ENCODE measurements at regions not wholly inside any gene's neighbourhood (a gene's known extent, or its start where the extent isn't known, plus 50 kb on each side); places are given as distances from the start of the nearest gene placed in this dataset.

DNA sequence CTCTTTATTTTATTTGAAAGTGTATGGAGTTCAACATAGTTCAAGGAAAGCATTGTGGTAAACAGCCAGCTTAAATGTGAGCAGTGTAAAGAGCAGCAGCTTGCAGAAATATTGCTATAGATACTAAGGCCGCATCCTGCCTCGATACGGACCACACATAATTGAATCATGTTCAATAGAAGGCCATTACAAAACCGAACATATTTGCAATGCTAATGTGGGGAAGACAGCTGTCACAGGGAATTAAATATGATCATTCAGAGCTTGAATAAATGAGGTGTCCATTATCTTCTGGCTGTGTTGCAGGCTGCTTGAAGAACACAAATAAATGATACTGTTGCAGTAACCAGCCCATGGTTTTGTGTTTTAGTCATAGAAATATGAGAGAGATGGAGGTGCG, 173.2 kb downstream of the BRMS1L start:
- TF ChIP-seq POLR2A (IDR thresholded peaks at IDR 0.05): no peak
- TF ChIP-seq, protein P1, sequence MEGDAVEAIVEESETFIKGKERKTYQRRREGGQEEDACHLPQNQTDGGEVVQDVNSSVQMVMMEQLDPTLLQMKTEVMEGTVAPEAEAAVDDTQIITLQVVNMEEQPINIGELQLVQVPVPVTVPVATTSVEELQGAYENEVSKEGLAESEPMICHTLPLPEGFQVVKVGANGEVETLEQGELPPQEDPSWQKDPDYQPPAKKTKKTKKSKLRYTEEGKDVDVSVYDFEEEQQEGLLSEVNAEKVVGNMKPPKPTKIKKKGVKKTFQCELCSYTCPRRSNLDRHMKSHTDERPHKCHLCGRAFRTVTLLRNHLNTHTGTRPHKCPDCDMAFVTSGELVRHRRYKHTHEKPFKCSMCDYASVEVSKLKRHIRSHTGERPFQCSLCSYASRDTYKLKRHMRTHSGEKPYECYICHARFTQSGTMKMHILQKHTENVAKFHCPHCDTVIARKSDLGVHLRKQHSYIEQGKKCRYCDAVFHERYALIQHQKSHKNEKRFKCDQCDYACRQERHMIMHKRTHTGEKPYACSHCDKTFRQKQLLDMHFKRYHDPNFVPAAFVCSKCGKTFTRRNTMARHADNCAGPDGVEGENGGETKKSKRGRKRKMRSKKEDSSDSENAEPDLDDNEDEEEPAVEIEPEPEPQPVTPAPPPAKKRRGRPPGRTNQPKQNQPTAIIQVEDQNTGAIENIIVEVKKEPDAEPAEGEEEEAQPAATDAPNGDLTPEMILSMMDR (IDR thresholded peaks at IDR 0.05): no peak

Data from lower leg skin (tissue), 3 donors.